ENCODE measurements at regions not wholly inside any gene's neighbourhood (a gene's known extent, or its start where the extent isn't known, plus 50 kb on each side); places are given as distances from the start of the nearest gene placed in this dataset.

DNA sequence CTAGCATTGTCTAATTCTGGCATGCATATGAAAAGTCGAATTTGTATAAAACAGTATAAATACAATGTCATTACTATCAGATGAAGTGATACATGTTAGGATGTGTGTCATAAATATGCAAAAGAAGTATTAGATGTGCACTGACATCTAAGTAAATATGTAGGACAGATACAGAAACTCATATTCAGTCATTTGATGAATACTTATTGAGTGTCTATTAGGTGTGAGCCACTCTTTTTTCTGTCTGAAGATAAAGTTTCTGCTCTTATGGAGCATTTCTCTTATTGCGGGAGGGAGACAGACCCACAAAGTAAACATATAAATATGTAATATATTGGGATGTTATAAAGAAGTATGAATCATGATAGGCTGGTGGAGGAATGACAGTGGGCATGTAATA, 426.6 kb upstream of the B3GALT2 start:
- DNase-seq, result no peak

GRCh38 chr1:193609592-193609991, 423.2 kb upstream of the B3GALT2 start:
- no peak for DNase-seq

DNA sequence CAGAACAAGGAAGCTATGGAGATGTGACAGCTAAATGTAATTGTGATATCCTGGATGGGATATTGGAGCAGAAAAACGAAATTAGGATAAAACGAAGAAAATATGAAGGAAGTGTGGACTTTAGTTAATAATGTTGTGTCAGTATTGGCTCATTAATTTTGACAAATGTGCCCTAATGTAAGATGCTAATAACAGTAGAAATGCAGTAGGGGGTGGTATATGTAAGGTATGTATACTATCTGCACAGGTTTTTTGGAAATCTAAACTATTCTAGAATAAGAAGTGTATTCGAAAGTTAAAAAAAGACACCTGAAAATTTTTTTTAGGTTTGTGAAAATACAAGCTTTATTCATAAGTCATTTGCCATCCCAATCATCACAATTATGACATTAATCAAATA, 421.4 kb upstream of the B3GALT2 start:
- DNase-seq, result no peak

DNA sequence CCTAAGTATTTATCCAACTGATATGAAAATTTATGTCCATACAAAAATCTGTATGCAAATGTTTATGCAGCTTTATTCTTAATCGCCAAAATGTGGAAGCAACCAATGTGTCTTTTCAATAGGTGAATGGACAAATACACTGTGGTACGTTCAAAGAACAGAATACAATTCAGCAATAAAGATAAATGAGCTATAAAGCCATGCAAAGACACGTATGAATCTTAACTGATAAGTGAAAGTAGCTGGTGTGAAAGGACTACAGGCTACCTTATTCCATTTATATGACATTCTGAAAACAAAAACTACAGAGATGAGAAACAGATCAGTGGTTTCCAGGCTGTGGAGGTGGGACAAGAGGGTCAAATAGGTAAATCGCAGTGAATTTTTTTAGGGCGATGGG, 419.6 kb upstream of the B3GALT2 start:
- no peak for DNase-seq

DNA sequence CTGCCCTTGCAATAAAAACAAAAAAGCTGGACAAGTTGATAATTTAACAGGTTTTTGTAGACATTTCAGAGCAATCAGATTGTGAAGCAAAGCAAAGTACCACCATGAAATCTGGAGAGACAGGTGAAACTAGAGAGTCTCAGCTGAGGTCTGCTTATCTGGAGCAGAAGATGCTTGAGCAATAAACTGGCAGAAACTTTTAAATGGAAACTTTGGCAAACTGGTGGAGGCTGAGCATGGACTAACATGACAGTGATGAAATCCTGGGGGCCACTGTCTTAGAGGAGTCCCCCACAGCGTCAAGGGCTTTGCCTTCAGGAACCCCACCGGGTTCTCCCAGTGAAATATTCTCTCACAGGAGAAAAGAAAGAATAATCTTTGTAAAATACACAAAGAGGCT, 416.3 kb upstream of the B3GALT2 start:
- DNase-seq, result no peak

- no peak for DNase-seq
Measured at GRCh38 chr1:193593147-193593885, 406.9 kb upstream of the B3GALT2 start.

DNA sequence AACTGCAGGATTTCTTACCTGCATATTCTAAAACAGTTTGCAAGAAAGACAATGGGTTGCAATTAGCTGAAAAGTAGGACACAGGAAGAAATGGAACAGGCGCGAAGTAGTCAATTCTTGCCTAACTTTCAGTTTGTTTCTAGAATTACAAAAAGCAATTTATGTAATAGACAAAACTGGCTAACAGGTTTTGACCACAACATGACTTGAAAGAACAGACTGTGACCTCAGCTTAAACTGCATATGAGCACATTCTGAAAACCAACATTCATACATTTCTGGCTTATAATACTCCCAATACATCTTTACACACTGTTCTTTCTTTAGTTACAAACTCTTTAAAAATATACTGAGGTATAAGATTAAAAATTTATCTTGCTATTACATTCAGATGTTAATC, 405.9 kb upstream of the B3GALT2 start:
- DNase-seq, result no peak

DNA sequence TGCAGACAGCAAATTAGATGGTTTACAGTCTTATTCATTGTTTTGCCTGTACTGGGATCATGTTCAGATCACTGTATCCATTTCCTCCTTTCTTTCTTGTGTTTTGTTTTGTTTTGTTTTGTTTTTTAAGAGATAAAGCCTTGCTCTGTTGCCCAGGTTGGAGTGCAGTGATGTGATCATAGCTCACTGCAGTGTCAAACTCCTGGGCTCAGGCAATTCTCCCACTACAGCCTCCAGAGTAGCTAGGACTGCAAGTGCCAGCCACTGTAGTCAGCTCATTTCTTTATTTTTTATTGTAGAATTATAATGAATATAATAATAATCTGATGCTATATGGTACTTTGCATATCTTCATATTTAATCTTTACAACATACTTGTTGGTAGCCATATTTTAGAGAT, 403.7 kb upstream of the B3GALT2 start:
- no peak for DNase-seq

- no peak for DNase-seq
Measured at GRCh38 chr1:193589597-193590040, 403.2 kb upstream of the B3GALT2 start.

DNA sequence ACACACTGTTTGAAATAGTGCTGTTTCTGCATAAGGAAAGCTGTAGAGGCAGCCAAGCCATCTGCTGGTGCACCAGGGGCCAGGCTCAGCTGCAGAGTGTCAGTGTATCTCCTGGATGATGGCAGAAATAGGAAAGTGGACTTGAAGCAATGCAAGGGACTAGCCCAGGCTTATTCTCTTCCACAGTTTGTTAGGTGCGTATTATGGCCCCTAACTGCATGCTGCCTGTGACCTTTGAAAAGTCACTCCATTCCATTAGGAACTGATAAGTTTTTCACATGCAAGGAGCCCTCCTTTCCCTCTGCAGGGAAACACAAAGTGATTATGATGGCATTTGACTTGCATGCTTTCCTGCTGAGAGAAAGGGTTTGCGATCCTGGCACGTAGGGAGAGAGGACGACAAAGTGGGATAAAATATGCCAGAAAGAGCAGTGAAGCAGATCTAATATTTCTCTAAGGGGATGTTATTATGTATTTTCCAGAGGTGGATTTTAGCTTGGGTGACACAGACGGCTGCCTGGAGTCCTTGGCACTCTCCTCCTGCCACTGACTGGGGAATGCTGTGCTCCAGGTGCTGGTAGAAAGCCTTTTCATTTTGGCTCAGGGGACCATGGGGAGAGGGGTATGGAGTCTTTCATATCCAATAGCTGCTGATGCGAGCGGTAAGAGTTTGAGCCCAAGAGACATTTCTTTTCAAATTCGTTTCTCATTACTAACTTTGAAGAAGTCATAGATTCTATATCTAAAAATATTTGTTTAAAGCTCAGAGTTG, 402.1 kb upstream of the B3GALT2 start:
- DNase-seq, result no peak

DNA sequence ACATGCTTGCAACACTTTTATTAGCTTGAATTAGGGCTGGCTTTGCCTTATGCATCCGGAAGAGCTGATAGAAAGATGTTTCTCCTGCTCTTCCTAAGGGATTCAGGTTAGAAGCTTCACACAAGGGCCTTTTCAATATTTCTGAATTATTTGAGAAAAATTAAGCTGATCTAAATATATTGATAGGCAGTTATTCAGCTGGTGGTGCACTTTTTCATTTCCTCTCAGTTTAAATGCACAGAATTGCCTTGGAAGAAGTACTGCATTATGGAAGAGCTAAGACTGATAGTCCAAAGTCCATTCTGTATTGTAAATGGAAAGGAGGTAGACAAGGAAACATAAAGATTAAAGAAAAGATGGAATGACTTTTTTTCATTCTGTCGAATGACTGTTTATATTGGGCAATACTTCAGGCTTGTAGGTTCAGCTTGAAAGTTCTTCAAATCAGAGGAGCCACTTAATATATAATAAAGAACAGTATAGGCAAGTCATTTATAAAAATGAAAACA, 398.4 kb upstream of the B3GALT2 start:
- no peak for DNase-seq

GRCh38 chr1:193581341-193581740, 394.9 kb upstream of the B3GALT2 start:
- no peak for DNase-seq

- DNase-seq, result no peak
Measured at GRCh38 chr1:193580419-193580818, 394.0 kb upstream of the B3GALT2 start.

- no peak for DNase-seq
Measured at GRCh38 chr1:193579323-193579722, 392.9 kb upstream of the B3GALT2 start.

DNA sequence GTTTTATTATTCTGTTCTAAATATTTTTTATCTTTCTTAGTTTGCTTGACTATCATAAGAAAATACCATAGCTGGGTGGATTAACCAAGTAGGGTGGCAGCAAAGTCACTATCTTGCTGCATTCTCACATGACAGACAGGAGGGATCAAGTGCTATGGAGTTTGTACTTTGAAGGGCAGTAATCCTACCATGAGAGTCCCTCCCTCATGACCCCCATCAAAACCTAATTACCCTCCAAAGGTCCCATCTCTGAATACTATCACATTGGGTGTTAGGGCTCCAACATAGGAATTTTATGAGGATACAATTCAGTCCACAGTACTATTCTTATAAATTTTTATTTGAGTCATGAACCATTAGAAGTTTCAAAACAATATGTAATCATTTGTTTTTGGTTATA, 388.5 kb upstream of the B3GALT2 start:
- no peak for DNase-seq

GRCh38 chr1:193569983-193570269, 383.5 kb upstream of the B3GALT2 start:
- DNase-seq, result no peak

GRCh38 chr1:193569096-193569982, 382.9 kb upstream of the B3GALT2 start:
- no peak for DNase-seq

- DNase-seq, result no peak
Measured at GRCh38 chr1:193568512-193568911, 382.1 kb upstream of the B3GALT2 start.

DNA sequence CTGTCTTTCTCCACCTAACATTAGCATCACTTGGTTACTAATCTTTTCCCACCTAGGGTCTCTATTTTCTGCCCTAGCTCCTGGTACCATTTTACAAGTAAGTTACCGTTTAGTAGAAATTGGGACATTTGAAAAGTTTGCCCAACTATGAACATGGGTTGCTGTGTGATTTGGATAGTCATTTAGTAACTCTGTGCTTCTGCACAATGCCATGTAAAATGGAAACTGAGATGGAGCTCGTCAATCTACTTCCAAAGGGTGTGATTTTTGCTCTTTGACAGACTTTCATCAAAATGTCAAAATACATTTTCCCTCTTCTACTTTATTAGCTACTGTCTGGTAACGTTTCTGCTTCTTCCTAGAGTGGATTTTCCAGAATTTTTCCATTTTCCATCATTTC, 381.5 kb upstream of the B3GALT2 start:
- DNase-seq, result no peak

GRCh38 chr1:193566735-193567134, 380.3 kb upstream of the B3GALT2 start:
- no peak for DNase-seq

GRCh38 chr1:193565971-193566577, 379.7 kb upstream of the B3GALT2 start:
- DNase-seq, result no peak

DNA sequence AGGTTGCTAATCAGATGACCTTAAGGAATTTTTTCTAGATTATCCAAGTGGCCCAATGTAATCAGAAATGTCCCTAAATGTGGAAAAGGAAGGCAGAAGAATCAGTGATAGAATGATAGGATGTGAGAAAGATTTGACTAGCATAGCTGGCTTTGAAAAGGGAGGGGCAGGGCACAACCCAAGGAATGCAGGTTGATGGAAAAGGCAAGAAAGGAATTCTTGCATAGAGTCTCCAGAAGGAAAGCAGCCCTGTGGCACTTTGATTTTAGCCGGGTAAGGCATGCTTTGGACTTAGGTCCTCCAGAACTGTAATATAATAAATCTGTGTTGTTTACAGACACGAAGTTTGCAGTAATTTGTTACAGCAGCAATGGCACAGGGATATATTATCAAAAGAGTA, 375.7 kb upstream of the B3GALT2 start:
- no peak for DNase-seq

- DNase-seq, result no peak
Measured at GRCh38 chr1:193558491-193559028, 372.1 kb upstream of the B3GALT2 start.

Data from activated naive CD4-positive, alpha-beta T cell treated with anti-CD3 and anti-CD28 coated beads, Interleukin-2, amount 50 U/mL, for 16 hours (primary cell).